ENCODE measurements at regions not wholly inside any gene's neighbourhood (a gene's known extent, or its start where the extent isn't known, plus 50 kb on each side); places are given as distances from the start of the nearest gene placed in this dataset.

- no peak for DNase-seq
- no peaks in the 10 kb centered on the region for H3K4me1 ChIP-seq
- H3K4me3 ChIP-seq: no peak overlapping the region
- WGBS, 2 donors: 57 to 60% methylated on average over 4 of the region's 4 CpGs
- no peaks in the 10 kb centered on the region for H3K36me3 ChIP-seq
- TF ChIP-seq, protein P1, sequence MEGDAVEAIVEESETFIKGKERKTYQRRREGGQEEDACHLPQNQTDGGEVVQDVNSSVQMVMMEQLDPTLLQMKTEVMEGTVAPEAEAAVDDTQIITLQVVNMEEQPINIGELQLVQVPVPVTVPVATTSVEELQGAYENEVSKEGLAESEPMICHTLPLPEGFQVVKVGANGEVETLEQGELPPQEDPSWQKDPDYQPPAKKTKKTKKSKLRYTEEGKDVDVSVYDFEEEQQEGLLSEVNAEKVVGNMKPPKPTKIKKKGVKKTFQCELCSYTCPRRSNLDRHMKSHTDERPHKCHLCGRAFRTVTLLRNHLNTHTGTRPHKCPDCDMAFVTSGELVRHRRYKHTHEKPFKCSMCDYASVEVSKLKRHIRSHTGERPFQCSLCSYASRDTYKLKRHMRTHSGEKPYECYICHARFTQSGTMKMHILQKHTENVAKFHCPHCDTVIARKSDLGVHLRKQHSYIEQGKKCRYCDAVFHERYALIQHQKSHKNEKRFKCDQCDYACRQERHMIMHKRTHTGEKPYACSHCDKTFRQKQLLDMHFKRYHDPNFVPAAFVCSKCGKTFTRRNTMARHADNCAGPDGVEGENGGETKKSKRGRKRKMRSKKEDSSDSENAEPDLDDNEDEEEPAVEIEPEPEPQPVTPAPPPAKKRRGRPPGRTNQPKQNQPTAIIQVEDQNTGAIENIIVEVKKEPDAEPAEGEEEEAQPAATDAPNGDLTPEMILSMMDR (IDR thresholded peaks at IDR 0.05): no peak
- TF ChIP-seq POLR2A (IDR thresholded peaks at IDR 0.05): no peak
- no peak overlapping the region for H3K27ac ChIP-seq
- H3K27me3 ChIP-seq: no peaks in the 10 kb centered on the region
- intact Hi-C loops (cut with DNase I): no loop called here
- peaks cover 0 to 16% (median 0%) of the 10 kb centered on the region in 3 donors for H3K9me3 ChIP-seq
Observed at GRCh38 chr1:82449506-82450057, 648.8 kb downstream of the ADGRL2 start.

DNA sequence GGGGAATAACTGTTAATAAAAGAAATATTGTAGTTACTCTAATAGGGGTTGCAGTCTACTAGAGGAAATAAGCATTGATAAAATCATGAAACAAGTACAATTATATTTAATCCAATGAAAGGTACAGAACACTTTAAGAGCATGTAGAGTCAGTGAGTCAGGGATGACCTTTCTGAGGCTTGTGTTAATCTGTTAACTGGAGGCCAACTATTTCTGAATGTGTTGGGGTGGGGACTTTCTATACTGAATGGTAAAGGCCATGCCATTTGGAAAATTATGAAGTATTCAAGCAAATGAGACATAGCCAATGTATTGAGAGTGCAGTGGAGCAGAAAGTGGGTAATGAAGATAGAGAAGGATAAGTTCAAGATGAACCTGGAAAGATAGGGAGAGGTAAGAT, 646.2 kb downstream of the ADGRL2 start:
- no peak overlapping the region for H3K4me3 ChIP-seq
- H3K4me1 ChIP-seq: no peaks in the 10 kb centered on the region
- peak overlapping the region in 1 of 4 donors; percentile 27 for H3K27ac ChIP-seq
- no peak for DNase-seq
- H3K9me3 ChIP-seq: peaks cover 0 to 5% (median 0%) of the 10 kb centered on the region in 3 donors
- H3K36me3 ChIP-seq: no peaks in the 10 kb centered on the region
- H3K27me3 ChIP-seq: no peaks in the 10 kb centered on the region
- no peak for TF ChIP-seq POLR2A (IDR thresholded peaks at IDR 0.05)
- TF ChIP-seq, protein P1 (IDR thresholded peaks at IDR 0.05): no peak
- intact Hi-C loops (cut with DNase I): no loop called here

GRCh38 chr1:82446236-82446635, 645.5 kb downstream of the ADGRL2 start:
- Histone ChIP-seq H3K27ac (peak overlapping the region in 1 of 4 donors; percentile 27), H3K4me1 (no peaks in the 10 kb centered on the region), H3K27me3 (no peaks in the 10 kb centered on the region), H3K9me3 (no peaks in the 10 kb centered on the region), H3K36me3 (no peaks in the 10 kb centered on the region), H3K4me3 (peak overlapping the region in 1 of 4 donors; percentile 10)
- 38 to 59% methylated on average over 2 of the region's 2 CpGs for WGBS, 2 donors
- no peak for DNase-seq
- no peak for TF ChIP-seq POLR2A (IDR thresholded peaks at IDR 0.05)
- TF ChIP-seq, protein P1 (IDR thresholded peaks at IDR 0.05): no peak
- intact Hi-C loops (cut with DNase I): no loop called here

- 73 to 81% methylated on average over 3 of the region's 3 CpGs for WGBS, 2 donors
- Histone ChIP-seq H3K27ac (peak overlapping the region in 1 of 4 donors; percentile 27), H3K36me3 (no peaks in the 10 kb centered on the region), H3K4me3 (no peak overlapping the region), H3K4me1 (no peaks in the 10 kb centered on the region), H3K27me3 (no peaks in the 10 kb centered on the region), H3K9me3 (no peaks in the 10 kb centered on the region)
- DNase-seq: no peak
- intact Hi-C loops (cut with DNase I): no loop called here
- TF ChIP-seq POLR2A (IDR thresholded peaks at IDR 0.05): no peak
- TF ChIP-seq, protein P1 (IDR thresholded peaks at IDR 0.05): no peak
Observed at GRCh38 chr1:82445827-82446226, 645.1 kb downstream of the ADGRL2 start.

DNA sequence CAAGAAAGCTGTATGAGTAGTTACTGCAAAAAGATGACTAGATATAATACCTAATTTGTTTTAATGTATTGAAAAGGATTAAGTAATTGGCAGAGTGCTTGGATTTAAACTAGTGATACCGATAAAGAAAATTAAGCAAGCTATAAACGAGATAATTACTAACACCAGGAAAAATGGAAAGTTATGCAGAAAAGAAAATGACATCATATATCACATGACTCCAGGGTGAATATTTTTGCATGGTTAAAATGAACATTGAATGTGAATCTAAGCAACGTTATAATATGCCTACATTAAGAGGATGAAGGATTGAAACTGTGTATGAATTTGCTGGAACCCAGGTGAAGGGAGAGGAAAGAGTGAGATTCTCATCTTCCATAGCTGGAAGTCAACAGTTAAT, 644.4 kb downstream of the ADGRL2 start:
- 74 to 78% methylated on average over 3 of the region's 3 CpGs for WGBS, 2 donors
- no peaks in the 10 kb centered on the region for H3K36me3 ChIP-seq
- H3K4me1 ChIP-seq: no peaks in the 10 kb centered on the region
- DNase-seq: no peak
- TF ChIP-seq POLR2A (IDR thresholded peaks at IDR 0.05): no peak
- TF ChIP-seq, protein P1 (IDR thresholded peaks at IDR 0.05): no peak
- H3K27ac ChIP-seq: no peak overlapping the region
- H3K4me3 ChIP-seq: no peak overlapping the region
- intact Hi-C loops (cut with DNase I): no loop called here
- no peaks in the 10 kb centered on the region for H3K9me3 ChIP-seq
- no peaks in the 10 kb centered on the region for H3K27me3 ChIP-seq
